ENCODE measurements at regions not wholly inside any gene's neighbourhood (a gene's known extent, or its start where the extent isn't known, plus 50 kb on each side); places are given as distances from the start of the nearest gene placed in this dataset.

GRCh38 chr1:30186586-30186985, 536.8 kb downstream of the MATN1 start:
- H3K4me1 Mint-ChIP-seq: no peaks in the 10 kb centered on the region
- H3K36me3 Mint-ChIP-seq (ENCODE audit: low read depth): no peaks in the 10 kb centered on the region
- H3K27me3 Mint-ChIP-seq (ENCODE audit: low read depth): peaks cover 7% of the 10 kb centered on the region
- no peak for TF ChIP-seq CTCF (IDR thresholded peaks at IDR 0.05; ENCODE audit: unreplicated experiment in 3 of 3)
- H3K4me3 Mint-ChIP-seq: no peak overlapping the region
- no peak overlapping the region for H3K27ac Mint-ChIP-seq
- no peaks in the 10 kb centered on the region for H3K9me3 Mint-ChIP-seq

- Mint-ChIP-seq H3K4me1 (no peaks in the 10 kb centered on the region), H3K27ac (no peak overlapping the region), H3K9me3 (no peaks in the 10 kb centered on the region), H3K27me3 (ENCODE audit: low read depth) (peaks cover 4% of the 10 kb centered on the region), H3K4me3 (no peak overlapping the region), H3K36me3 (ENCODE audit: low read depth) (no peaks in the 10 kb centered on the region)
- TF ChIP-seq CTCF (IDR thresholded peaks at IDR 0.05; ENCODE audit: unreplicated experiment in 3 of 3): no peak
Observed at GRCh38 chr1:30185809-30186208, 537.6 kb downstream of the MATN1 start.

GRCh38 chr1:30185313-30185712, 538.1 kb downstream of the MATN1 start:
- Mint-ChIP-seq H3K9me3 (no peaks in the 10 kb centered on the region), H3K4me3 (no peak overlapping the region), H3K27ac (no peak overlapping the region), H3K4me1 (no peaks in the 10 kb centered on the region), H3K27me3 (ENCODE audit: low read depth) (peaks cover 4% of the 10 kb centered on the region), H3K36me3 (ENCODE audit: low read depth) (no peaks in the 10 kb centered on the region)
- TF ChIP-seq CTCF (IDR thresholded peaks at IDR 0.05; ENCODE audit: unreplicated experiment in 3 of 3): no peak

- Mint-ChIP-seq H3K27ac (no peak overlapping the region), H3K4me1 (no peaks in the 10 kb centered on the region), H3K4me3 (no peak overlapping the region), H3K27me3 (ENCODE audit: low read depth) (peaks cover 3% of the 10 kb centered on the region), H3K36me3 (ENCODE audit: low read depth) (no peaks in the 10 kb centered on the region), H3K9me3 (no peaks in the 10 kb centered on the region)
- no peak for TF ChIP-seq CTCF (IDR thresholded peaks at IDR 0.05; ENCODE audit: unreplicated experiment in 3 of 3)
Observed at GRCh38 chr1:30184393-30185141, 538.8 kb downstream of the MATN1 start.

GRCh38 chr1:30183895-30184294, 539.5 kb downstream of the MATN1 start:
- Mint-ChIP-seq H3K4me1 (no peaks in the 10 kb centered on the region), H3K27me3 (ENCODE audit: low read depth) (peaks cover 9% of the 10 kb centered on the region), H3K36me3 (ENCODE audit: low read depth) (peaks cover 3% of the 10 kb centered on the region), H3K4me3 (no peak overlapping the region), H3K27ac (no peak overlapping the region), H3K9me3 (peaks cover 3% of the 10 kb centered on the region)
- no peak for TF ChIP-seq CTCF (IDR thresholded peaks at IDR 0.05; ENCODE audit: unreplicated experiment in 3 of 3)

GRCh38 chr1:30183006-30183405, 540.4 kb downstream of the MATN1 start:
- H3K9me3 Mint-ChIP-seq: peaks cover 3% of the 10 kb centered on the region
- no peak overlapping the region for H3K4me3 Mint-ChIP-seq

More at GRCh38 chr1:30183006-30183405, 540.4 kb downstream of the MATN1 start:
- Mint-ChIP-seq H3K36me3 (ENCODE audit: low read depth) (peaks cover 3% of the 10 kb centered on the region), H3K27me3 (ENCODE audit: low read depth) (peaks cover 9% of the 10 kb centered on the region), H3K27ac (no peak overlapping the region), H3K4me1 (no peaks in the 10 kb centered on the region)
- TF ChIP-seq CTCF (IDR thresholded peaks at IDR 0.05; ENCODE audit: unreplicated experiment in 3 of 3): no peak
